ENCODE measurements at regions not wholly inside any gene's neighbourhood (a gene's known extent, or its start where the extent isn't known, plus 50 kb on each side); places are given as distances from the start of the nearest gene placed in this dataset.
A peak's percentile ranks its signal among the peaks of the same experiment; 100 is the strongest.

DNA sequence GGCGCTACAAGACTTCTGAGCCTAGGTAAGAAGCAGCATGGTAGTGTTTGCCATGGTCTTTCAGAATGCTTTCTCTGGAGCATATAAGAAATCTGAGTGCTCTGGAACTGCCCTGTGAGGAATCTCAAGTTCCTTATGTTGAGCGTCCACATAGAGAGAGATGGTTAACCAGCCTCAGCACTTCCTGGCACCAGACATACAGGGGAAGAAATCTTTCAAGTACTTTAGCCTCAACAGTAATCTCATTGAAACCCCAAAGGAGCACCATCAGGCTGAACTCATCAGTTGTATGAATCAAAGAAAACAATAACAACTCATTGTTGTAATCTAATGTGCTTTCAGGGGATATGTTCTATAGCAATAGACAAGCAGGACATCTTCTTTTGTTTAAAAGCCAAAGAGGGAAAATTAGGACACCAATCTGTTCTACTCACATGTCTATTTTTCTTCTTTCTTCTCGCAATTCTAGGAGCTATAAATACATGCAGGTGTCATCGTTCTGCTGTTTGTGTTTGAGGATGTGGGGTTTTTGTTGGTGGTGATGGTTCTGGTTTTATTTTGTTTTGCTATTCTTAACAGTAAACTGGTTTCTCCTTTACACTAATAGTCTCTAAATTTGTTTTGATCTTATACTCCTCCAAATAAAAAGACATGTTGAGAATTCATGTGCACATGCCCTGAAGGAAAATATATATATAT lies 1145.0 kb upstream of the LRRN3 start:
- no peaks in the 10 kb centered on the region for H3K4me1 ChIP-seq (ENCODE audit: control insufficient read depth in 5 of 5, insufficient read depth in 5 of 5, low read length in 5 of 5)
- H3K4me3 ChIP-seq: no peak overlapping the region
- H3K27ac ChIP-seq (ENCODE audit: low read depth in 1 of 2, low read length in 1 of 2): no peak overlapping the region
- TF ChIP-seq, protein P1, sequence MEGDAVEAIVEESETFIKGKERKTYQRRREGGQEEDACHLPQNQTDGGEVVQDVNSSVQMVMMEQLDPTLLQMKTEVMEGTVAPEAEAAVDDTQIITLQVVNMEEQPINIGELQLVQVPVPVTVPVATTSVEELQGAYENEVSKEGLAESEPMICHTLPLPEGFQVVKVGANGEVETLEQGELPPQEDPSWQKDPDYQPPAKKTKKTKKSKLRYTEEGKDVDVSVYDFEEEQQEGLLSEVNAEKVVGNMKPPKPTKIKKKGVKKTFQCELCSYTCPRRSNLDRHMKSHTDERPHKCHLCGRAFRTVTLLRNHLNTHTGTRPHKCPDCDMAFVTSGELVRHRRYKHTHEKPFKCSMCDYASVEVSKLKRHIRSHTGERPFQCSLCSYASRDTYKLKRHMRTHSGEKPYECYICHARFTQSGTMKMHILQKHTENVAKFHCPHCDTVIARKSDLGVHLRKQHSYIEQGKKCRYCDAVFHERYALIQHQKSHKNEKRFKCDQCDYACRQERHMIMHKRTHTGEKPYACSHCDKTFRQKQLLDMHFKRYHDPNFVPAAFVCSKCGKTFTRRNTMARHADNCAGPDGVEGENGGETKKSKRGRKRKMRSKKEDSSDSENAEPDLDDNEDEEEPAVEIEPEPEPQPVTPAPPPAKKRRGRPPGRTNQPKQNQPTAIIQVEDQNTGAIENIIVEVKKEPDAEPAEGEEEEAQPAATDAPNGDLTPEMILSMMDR (IDR thresholded peaks at IDR 0.05; ENCODE audit: control extremely low read depth, extremely low read depth): no peak
- no peaks in the 10 kb centered on the region for H3K36me3 ChIP-seq (ENCODE audit: control insufficient read depth in 4 of 4, insufficient read depth in 4 of 4, low read length in 4 of 4)
- H3K9ac ChIP-seq (ENCODE audit: insufficient read depth in 1 of 2, low read length in 2 of 2): no peak overlapping the region
- no peak for ATAC-seq (ENCODE audit: insufficient read depth, low FRiP score)
- no peak for DNase-seq
- WGBS, 2 donors: 86 to 91% methylated on average over 4 of the region's 4 CpGs
- no peaks in the 10 kb centered on the region for H3K27me3 ChIP-seq (ENCODE audit: control insufficient read depth in 3 of 3, insufficient read depth in 3 of 3, low read length in 2 of 3)
- peaks cover 0 to 2% (median 0%) of the 10 kb centered on the region in 4 donors for H3K9me3 ChIP-seq (ENCODE audit: control insufficient read depth in 4 of 4, insufficient read depth in 3 of 4, low read length in 3 of 4)

DNA sequence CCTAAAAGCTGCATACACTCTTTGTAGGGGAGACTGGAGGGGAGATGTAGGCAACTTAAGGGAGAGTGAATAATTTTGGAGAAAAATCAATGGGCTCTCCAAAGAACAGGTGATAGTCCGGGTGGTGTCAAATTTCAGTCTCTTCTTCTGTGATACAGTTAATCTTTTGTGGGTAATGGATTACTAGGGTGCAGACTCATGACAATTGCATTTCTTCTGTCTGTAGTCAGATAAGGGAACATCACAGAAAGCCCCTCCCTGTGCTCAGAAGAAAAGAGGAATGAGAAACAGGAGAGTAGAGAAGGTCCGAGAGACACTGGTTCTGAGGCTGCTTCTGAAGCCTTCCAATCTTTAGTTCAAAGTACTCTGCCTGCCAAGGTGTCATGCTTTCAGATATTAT lies 1140.7 kb upstream of the LRRN3 start:
- ATAC-seq (ENCODE audit: insufficient read depth, low FRiP score): no peak
- Histone ChIP-seq H3K27me3 (ENCODE audit: control insufficient read depth in 3 of 3, insufficient read depth in 3 of 3, low read length in 2 of 3) (no peaks in the 10 kb centered on the region), H3K27ac (ENCODE audit: low read depth in 1 of 2, low read length in 1 of 2) (no peak overlapping the region), H3K4me1 (ENCODE audit: control insufficient read depth in 5 of 5, insufficient read depth in 5 of 5, low read length in 5 of 5) (no peaks in the 10 kb centered on the region), H3K9me3 (ENCODE audit: control insufficient read depth in 4 of 4, insufficient read depth in 3 of 4, low read length in 3 of 4) (no peaks in the 10 kb centered on the region), H3K36me3 (ENCODE audit: control insufficient read depth in 4 of 4, insufficient read depth in 4 of 4, low read length in 4 of 4) (no peaks in the 10 kb centered on the region), H3K4me3 (no peak overlapping the region), H3K9ac (ENCODE audit: insufficient read depth in 1 of 2, low read length in 2 of 2) (no peak overlapping the region)
- TF ChIP-seq, protein P1 (IDR thresholded peaks at IDR 0.05; ENCODE audit: control extremely low read depth, extremely low read depth): no peak
- 81 to 91% methylated on average over 2 of the region's 2 CpGs for whole genome bisulfite sequencing, 2 donors
- DNase-seq: no peak

DNA sequence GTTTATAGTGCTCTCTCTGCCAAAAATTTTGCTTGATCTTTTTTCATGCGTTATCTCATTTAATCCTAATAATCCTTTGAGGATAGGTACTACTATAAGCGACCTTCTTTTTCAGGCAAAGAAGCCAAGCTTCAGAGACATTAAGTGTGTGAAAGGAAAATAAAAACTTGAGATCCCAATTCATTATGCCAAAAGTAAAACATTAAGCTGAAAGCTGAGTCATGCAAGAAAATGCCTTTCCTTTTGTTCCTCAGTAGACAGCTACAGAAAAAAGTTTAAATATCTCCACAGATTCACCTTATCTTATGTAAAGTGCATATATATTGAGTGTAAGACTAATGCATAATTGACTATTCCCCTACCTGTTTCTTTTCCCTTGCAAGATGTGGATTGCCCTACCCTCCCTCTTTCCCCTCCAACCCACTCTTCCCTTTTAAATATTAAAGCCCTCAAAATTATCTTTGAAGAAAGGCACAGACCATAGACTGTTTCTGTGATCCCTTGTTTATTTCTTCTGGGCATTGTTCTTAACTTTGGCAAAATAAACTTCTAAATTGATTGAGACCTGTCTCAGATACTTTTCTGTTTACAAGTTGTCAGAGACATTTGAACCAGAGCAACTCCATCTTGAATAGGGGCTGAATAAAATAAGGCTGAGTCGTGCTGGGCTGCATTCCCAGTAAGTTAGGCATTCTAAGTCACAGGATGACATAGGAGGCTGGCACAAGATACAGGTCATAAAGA lies 1139.9 kb upstream of the LRRN3 start:
- no peak overlapping the region for H3K27ac ChIP-seq (ENCODE audit: low read depth in 1 of 2, low read length in 1 of 2)
- no peak overlapping the region for H3K4me3 ChIP-seq
- no peaks in the 10 kb centered on the region for H3K27me3 ChIP-seq (ENCODE audit: control insufficient read depth in 3 of 3, insufficient read depth in 3 of 3, low read length in 2 of 3)
- WGBS, 2 donors: 67 to 80% methylated on average over 3 of the region's 3 CpGs
- peaks cover 0 to 5% (median 0%) of the 10 kb centered on the region in 5 donors for H3K4me1 ChIP-seq (ENCODE audit: control insufficient read depth in 5 of 5, insufficient read depth in 5 of 5, low read length in 5 of 5)
- ATAC-seq (ENCODE audit: insufficient read depth, low FRiP score) (no peak), DNase-seq (peak in 1 of 3 donors; percentile 5)
- TF ChIP-seq, protein P1 (IDR thresholded peaks at IDR 0.05; ENCODE audit: control extremely low read depth, extremely low read depth): no peak
- no peaks in the 10 kb centered on the region for H3K36me3 ChIP-seq (ENCODE audit: control insufficient read depth in 4 of 4, insufficient read depth in 4 of 4, low read length in 4 of 4)
- H3K9ac ChIP-seq (ENCODE audit: insufficient read depth in 1 of 2, low read length in 2 of 2): no peak overlapping the region
- H3K9me3 ChIP-seq (ENCODE audit: control insufficient read depth in 4 of 4, insufficient read depth in 3 of 4, low read length in 3 of 4): no peaks in the 10 kb centered on the region
